NCI-H1436 (cell line): ENCODE measurements at regions not wholly inside any gene's neighbourhood (a gene's known extent, or its start where the extent isn't known, plus 50 kb on each side); places are given as distances from the start of the nearest gene placed in this dataset.
"Not testable (repeated sequence)": the region's sequence is repeated elsewhere in the genome, so short reads cannot be mapped to it uniquely, and the experiment has no call there.

Source experiments
- DNase-seq: peaks from one replicate; lab custom pipeline; 2025; lab: John Stamatoyannopoulos, UW

- no peak for DNase-seq
These were observed 691.6 kb upstream of the HS6ST1 start for GRCh38 chr2:129010262-129010661.

GRCh38 chr2:129011466-129012061, 692.9 kb upstream of the HS6ST1 start:
- no peak for DNase-seq

GRCh38 chr2:129014432-129014831, 695.8 kb upstream of the HS6ST1 start:
- no peak for DNase-seq

- no peak for DNase-seq
These were observed 697.0 kb upstream of the HS6ST1 start for GRCh38 chr2:129015397-129016285.

GRCh38 chr2:129016972-129017371, 698.3 kb upstream of the HS6ST1 start:
- DNase-seq, result no peak

GRCh38 chr2:129024796-129025195, 706.1 kb upstream of the HS6ST1 start:
- DNase-seq, result no peak

GRCh38 chr2:129035992-129036391, 717.3 kb upstream of the HS6ST1 start:
- no peak for DNase-seq

GRCh38 chr2:129043677-129044076, 725.0 kb upstream of the HS6ST1 start:
- DNase-seq, result not testable (repeated sequence)

- not testable (repeated sequence) for DNase-seq
These were observed 727.8 kb upstream of the HS6ST1 start for GRCh38 chr2:129046475-129046874.

- DNase-seq, result no peak
These were observed 731.4 kb upstream of the HS6ST1 start for GRCh38 chr2:129050101-129050500.

GRCh38 chr2:129055242-129055641, 736.6 kb upstream of the HS6ST1 start:
- DNase-seq, result no peak

- no peak for DNase-seq
These were observed 737.2 kb upstream of the HS6ST1 start for GRCh38 chr2:129055824-129056223.

- no peak for DNase-seq
These were observed 737.8 kb upstream of the HS6ST1 start for GRCh38 chr2:129056309-129056958.

GRCh38 chr2:129056959-129057317, 738.3 kb upstream of the HS6ST1 start:
- DNase-seq, result no peak

- no peak for DNase-seq
These were observed 740.3 kb upstream of the HS6ST1 start for GRCh38 chr2:129058981-129059380.

GRCh38 chr2:129059476-129059875, 740.8 kb upstream of the HS6ST1 start:
- no peak for DNase-seq

GRCh38 chr2:129061069-129061768, 742.6 kb upstream of the HS6ST1 start:
- no peak for DNase-seq

GRCh38 chr2:129061769-129062121, 743.1 kb upstream of the HS6ST1 start:
- no peak for DNase-seq

GRCh38 chr2:129062146-129062912, 743.7 kb upstream of the HS6ST1 start:
- no peak for DNase-seq

GRCh38 chr2:129067070-129067469, 748.4 kb upstream of the HS6ST1 start:
- no peak for DNase-seq

GRCh38 chr2:129067953-129068352, 749.3 kb upstream of the HS6ST1 start:
- DNase-seq, result no peak

- DNase-seq, result no peak
These were observed 749.9 kb upstream of the HS6ST1 start for GRCh38 chr2:129068543-129068942.
